Retinal pigment epithelial cell (primary cell): ENCODE measurements at regions not wholly inside any gene's neighbourhood (a gene's known extent, or its start where the extent isn't known, plus 50 kb on each side); places are given as distances from the start of the nearest gene placed in this dataset.

ENCODE experiments used
- DNase-seq: peaks from one replicate; pipeline ENCODE4 v3.0.0-alpha.2; 2010; ENCODE audit warnings: low read depth
- H3K4me3 ChIP-seq: 2 replicates; pipeline ENCODE4 v1.5.1; 2011; ENCODE audit warnings: mild to moderate bottlenecking, low read length, control low read depth, moderate library complexity
- CTCF ChIP-seq: conservative IDR thresholded peaks from 2 replicates; pipeline ENCODE4 v1.5.1; 2011; ENCODE audit warnings: low read depth, low read length, control low read depth, inconsistent platforms

- DNase-seq: peak; percentile 91
- no peak for TF ChIP-seq CTCF
- no peak overlapping the region for H3K4me3 ChIP-seq
Observed at GRCh38 chr1:192263436-192263835, 53.4 kb upstream of the RGS21 start.

- TF ChIP-seq CTCF: no peak
- DNase-seq: no peak
- no peak overlapping the region for H3K4me3 ChIP-seq
Observed at GRCh38 chr1:192265516-192266173, 51.1 kb upstream of the RGS21 start.

GRCh38 chr1:192266645-192267044 lies 50.1 kb upstream of the RGS21 start:
- no peak for DNase-seq
- TF ChIP-seq CTCF: no peak
- no peak overlapping the region for H3K4me3 ChIP-seq
